Activated naive CD8-positive, alpha-beta T cell treated with anti-CD3 and anti-CD28 coated beads, Interleukin-2, amount 50 U/mL, for 24 hours (primary cell): ENCODE measurements at regions not wholly inside any gene's neighbourhood (a gene's known extent, or its start where the extent isn't known, plus 50 kb on each side); places are given as distances from the start of the nearest gene placed in this dataset.

Experiments
- ATAC-seq: fragments of 150-1000 bp; cut with Tn5 transposase; one replicate; pipeline ENCODE4 v1.10.0; 2021
- DNase-seq: peaks from one replicate; pipeline ENCODE4 v3.0.0; 2021
- H3K27ac Mint-ChIP-seq: one replicate; pipeline ENCODE4 v1.8.0; 2021; ENCODE audit warnings: mild to moderate bottlenecking, mixed read lengths
- H3K27me3 Mint-ChIP-seq: one replicate; pipeline ENCODE4 v1.8.0; 2021; ENCODE audit warnings: mixed read lengths
- H3K36me3 Mint-ChIP-seq: one replicate; pipeline ENCODE4 v1.8.0; 2021; ENCODE audit warnings: low read depth, mixed read lengths
- H3K4me1 Mint-ChIP-seq: one replicate; pipeline ENCODE4 v1.8.0; 2021; ENCODE audit warnings: mixed read lengths
- H3K4me3 Mint-ChIP-seq: one replicate; pipeline ENCODE4 v1.8.0; 2021; ENCODE audit warnings: mild to moderate bottlenecking, moderate library complexity, mixed read lengths
- H3K9me3 Mint-ChIP-seq: one replicate; pipeline ENCODE4 v1.8.0; 2021; ENCODE audit warnings: mixed read lengths

DNA sequence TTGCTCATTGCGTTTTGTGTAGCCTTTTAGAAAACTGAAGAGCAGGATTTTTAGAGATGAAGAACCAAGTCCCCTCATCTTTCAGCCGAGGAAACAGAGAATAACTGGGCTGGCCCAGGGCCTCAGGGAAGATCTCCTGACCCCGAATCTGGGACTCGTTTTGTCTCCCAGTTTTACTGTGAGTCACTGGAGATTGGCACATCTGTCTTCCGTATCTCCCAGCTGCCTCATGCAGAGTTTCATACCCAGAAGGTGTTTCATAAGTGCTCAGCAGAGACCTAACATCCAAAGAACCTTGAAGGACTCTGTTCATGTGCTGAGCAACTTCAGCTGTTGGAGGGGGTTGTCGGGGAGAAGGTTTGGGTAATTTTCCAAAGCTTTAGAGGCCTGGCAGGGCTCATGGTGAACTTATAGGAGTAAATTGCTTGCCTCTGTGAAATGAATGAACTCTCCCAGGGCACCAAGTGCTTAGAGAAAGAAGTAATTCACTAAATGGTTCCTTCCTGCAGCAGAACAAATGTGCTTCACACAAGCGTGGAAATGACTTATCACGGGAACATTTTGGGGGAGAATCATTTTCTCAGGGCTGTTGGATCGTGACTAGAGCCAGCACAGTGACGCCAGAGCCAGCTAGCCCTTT is 121.4 kb downstream of the FAM43A start:
- no peaks in the 10 kb centered on the region for H3K9me3 Mint-ChIP-seq
- ATAC-seq: no peak
- peaks cover 12% of the 10 kb centered on the region for H3K27me3 Mint-ChIP-seq
- H3K4me1 Mint-ChIP-seq: peaks cover 4% of the 10 kb centered on the region
- DNase-seq: no peak
- H3K27ac Mint-ChIP-seq: no peak overlapping the region
- no peaks in the 10 kb centered on the region for H3K36me3 Mint-ChIP-seq
- no peak overlapping the region for H3K4me3 Mint-ChIP-seq

DNA sequence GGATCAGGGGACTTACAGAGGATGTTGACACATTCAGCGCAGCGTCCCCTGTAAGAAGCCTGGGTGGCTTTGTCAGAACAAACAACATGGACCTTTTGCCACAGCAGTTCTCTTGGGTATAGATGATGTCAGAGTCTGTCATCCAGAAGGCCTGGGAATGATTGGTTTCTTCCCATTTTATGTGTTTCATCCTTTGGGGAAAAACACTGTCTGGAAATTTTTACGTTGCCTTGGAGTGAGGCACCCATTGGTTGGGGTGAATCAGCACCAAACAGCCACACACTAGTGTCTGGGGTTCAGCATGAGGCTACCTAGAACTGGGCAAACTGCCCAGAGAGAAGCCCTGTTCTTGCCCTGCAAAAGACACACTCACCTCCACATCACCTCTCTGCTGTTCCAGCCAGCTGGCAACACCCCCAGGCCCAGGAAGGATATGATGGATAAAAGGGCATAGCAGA is 123.0 kb downstream of the FAM43A start:
- Mint-ChIP-seq H3K36me3 (no peaks in the 10 kb centered on the region), H3K27ac (no peak overlapping the region), H3K9me3 (no peaks in the 10 kb centered on the region), H3K4me1 (peaks cover 4% of the 10 kb centered on the region), H3K4me3 (no peak overlapping the region), H3K27me3 (peaks cover 11% of the 10 kb centered on the region)
- no peak for DNase-seq
- ATAC-seq: no peak

DNA sequence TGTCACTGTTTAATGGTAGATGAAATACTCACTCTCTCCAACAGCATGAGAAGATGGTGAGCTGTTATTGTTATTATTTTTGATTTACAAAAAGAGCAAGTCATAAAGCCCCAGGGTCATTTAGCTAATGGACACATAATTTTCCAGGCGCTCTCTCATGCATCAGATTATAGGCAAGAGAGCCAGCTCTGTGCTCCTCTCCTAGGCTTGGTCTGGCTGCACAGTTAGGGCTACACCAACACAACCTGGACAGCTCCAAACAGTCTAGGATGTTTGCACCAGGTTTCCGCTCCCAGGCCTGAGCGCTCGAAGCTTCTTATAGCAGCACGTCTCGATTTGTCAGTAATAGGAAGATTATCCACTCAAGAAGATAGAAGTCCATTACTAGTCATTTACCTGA is 123.7 kb downstream of the FAM43A start:
- no peak overlapping the region for H3K4me3 Mint-ChIP-seq

DNA sequence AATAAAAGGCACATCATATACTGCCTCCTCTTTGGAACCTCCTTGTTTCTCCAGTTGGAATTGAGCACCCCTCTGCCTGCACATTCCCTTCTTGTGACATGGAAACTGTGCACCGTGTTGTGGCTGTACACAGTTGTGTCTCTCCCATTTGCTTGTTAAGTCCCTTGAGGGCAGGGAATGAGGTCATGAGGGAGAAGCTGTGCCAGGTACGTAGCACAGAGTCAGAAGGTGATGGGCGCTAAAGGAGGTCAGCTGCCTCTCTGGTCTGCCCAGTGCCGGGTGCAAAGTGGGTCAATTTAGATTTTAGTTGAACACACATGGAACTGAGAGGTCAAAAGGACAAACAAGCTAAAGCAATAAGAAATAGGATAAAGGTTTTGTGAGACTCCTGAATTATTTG is 124.4 kb downstream of the FAM43A start:
- Mint-ChIP-seq H3K36me3 (no peaks in the 10 kb centered on the region), H3K27ac (no peak overlapping the region), H3K9me3 (no peaks in the 10 kb centered on the region), H3K4me1 (peaks cover 4% of the 10 kb centered on the region), H3K4me3 (no peak overlapping the region), H3K27me3 (peaks cover 9% of the 10 kb centered on the region)
- no peak for ATAC-seq
- DNase-seq: no peak

More for the DNA sequence above, 123.7 kb downstream of the FAM43A start:
- Mint-ChIP-seq H3K9me3 (no peaks in the 10 kb centered on the region), H3K36me3 (no peaks in the 10 kb centered on the region), H3K27ac (no peak overlapping the region), H3K4me1 (peaks cover 4% of the 10 kb centered on the region), H3K27me3 (peaks cover 10% of the 10 kb centered on the region)
- no peak for ATAC-seq
- DNase-seq: no peak

DNA sequence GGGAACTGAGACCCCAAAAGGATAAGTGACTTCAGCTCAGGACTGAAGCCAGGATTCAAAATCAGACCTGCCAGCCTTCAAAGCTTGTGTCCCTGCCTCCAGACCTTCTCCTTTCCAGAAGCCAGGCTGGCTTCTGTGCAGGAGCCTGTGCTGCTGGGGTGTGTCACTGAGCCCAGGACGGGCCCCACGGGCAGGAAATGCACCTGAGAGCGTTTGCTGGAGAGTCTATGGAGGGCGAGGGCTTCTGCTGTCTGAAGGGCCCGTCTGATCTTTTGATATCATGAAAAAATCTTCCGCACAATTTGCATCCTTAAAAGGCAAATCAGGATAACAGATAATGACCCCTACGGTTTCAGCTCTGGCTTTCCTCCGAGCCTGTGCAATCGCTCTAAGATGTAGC is 125.4 kb downstream of the FAM43A start:
- H3K9me3 Mint-ChIP-seq: no peaks in the 10 kb centered on the region
- H3K27me3 Mint-ChIP-seq: peaks cover 7% of the 10 kb centered on the region
- DNase-seq (no peak), ATAC-seq (no peak)
- peaks cover 4% of the 10 kb centered on the region for H3K4me1 Mint-ChIP-seq
- H3K4me3 Mint-ChIP-seq: no peak overlapping the region
- no peaks in the 10 kb centered on the region for H3K36me3 Mint-ChIP-seq
- no peak overlapping the region for H3K27ac Mint-ChIP-seq

DNA sequence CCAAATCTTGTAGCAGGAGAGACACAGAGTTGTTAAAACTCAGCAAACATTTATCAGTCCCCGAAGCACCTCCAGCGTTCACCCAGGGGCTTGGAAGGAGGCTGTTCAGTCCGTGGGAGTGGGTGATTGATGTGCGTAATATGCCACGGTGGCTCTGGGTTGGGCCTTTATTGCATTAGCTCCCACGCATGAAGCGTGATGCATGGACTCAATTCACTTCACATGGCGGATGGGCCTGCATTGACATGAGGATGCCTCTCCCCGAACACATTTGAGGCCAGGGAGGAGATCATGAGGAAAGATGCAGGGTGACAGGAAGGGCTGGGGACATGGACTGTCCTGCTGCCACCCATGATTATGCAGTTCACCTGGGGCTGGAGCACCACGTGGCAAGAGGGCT is 126.5 kb downstream of the FAM43A start:
- H3K9me3 Mint-ChIP-seq: no peaks in the 10 kb centered on the region
- no peak overlapping the region for H3K4me3 Mint-ChIP-seq
- no peaks in the 10 kb centered on the region for H3K36me3 Mint-ChIP-seq
- ATAC-seq (no peak), DNase-seq (no peak)
- peaks cover 4% of the 10 kb centered on the region for H3K4me1 Mint-ChIP-seq
- H3K27me3 Mint-ChIP-seq: peaks cover 7% of the 10 kb centered on the region
- H3K27ac Mint-ChIP-seq: no peak overlapping the region

DNA sequence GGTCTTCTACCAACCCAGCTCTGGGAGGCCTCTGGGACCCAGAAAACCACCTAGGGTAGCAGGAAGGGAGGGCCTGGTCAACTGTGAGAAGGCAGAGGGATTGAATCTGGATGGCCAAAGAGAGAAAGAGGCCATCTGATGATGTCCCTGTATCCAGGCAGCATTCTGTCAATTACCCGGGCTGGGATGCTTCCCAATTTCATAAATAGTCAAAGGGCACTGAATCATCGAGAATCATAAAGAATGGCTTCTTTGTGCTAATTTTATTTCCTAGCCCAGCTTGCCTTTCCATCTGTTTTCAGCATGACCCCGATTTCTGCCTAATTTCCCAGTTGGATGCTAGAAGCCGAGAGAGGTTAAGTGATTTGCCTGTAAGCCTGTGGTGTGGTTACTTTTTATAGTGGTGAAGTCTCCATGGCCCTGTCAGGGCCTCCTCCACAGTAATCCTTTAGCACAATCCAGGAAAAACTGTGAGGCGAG is 129.2 kb downstream of the FAM43A start:
- no peaks in the 10 kb centered on the region for H3K9me3 Mint-ChIP-seq
- H3K36me3 Mint-ChIP-seq: no peaks in the 10 kb centered on the region
- H3K4me3 Mint-ChIP-seq: no peak overlapping the region
- no peak overlapping the region for H3K27ac Mint-ChIP-seq
- DNase-seq: no peak
- H3K4me1 Mint-ChIP-seq: peaks cover 4% of the 10 kb centered on the region
- peaks cover 3% of the 10 kb centered on the region for H3K27me3 Mint-ChIP-seq
- no peak for ATAC-seq

DNA sequence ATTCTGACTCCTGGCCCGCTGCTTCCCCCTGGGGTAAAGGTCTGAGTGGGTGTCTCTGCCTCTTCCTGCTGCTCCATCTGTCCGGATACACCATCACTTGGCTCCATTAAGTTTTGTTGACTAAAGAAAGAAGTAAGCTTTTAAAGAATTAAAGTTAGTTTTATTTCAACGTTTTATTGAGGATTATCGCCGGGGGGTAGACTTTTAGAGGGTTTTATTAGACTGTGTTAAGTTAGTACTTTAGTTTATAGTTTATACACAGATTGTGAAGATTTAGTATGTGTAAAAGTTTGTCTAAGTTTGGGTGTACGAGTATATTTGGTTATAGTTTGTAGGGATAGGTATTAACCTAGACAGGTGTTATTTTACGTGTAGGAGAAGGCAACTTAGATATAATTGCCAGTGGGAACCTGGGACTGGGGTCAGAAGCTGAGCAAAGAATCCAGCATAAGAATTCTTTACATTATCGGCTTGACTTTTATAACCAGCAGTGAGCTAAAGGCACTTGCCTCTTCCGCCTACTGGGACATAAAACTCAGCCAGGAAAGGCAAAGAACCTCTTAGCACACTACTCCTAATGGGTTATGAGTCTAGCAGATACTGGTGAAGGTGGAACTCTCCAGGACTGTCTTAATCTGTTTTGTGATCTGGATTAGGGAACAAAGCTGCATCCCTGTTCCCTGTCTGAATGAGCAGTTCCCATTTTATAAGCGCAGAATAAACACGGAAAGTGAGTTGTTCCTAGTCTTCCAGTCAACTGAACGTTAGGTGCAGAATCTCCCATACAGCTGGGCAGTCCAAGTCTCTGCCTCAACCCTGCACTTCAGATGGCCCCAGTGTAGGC is 131.3 kb downstream of the FAM43A start:
- DNase-seq: no peak
- Mint-ChIP-seq H3K27me3 (no peaks in the 10 kb centered on the region), H3K4me3 (no peak overlapping the region), H3K4me1 (no peaks in the 10 kb centered on the region), H3K36me3 (no peaks in the 10 kb centered on the region), H3K27ac (no peak overlapping the region), H3K9me3 (no peaks in the 10 kb centered on the region)
- ATAC-seq: no peak

DNA sequence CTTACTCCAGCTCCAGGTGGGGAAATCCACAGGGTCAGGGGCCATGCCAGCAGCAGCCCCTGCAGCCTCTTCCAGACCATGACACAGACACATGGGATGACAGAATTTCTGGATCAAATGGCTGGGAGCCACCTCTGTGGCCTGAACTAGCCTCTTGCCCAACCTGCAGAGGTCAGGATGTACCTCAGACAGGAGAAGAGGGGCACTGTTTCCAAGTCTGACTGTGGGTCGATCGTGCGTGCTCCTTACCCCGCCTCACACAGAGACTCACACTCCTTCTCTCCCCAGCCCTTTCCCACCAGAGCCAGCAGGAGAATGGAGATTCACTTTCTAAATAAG is 131.9 kb downstream of the FAM43A start:
- Mint-ChIP-seq H3K9me3 (no peaks in the 10 kb centered on the region), H3K27ac (no peak overlapping the region), H3K36me3 (no peaks in the 10 kb centered on the region), H3K4me3 (no peak overlapping the region), H3K4me1 (no peaks in the 10 kb centered on the region), H3K27me3 (no peaks in the 10 kb centered on the region)
- DNase-seq (no peak), ATAC-seq (no peak)

DNA sequence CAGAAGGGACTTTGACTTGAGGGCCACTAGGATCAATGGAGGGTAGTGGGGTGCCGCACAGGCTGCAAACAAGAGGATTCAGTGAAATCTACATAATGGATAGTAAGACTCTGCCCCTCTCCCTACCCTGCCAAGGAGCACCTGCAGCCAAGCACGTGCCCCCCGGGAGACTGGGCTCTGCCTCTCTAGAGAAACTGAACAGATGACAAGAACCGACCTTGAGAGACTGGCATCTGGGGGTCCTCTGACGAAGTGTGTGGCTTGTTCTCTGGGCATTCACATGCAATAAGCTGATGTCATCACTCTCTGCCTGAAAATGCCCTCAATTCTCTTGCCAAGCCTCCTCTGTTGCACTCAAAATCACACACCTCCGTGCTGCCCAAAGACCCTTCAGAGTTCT is 132.3 kb downstream of the FAM43A start:
- H3K27ac Mint-ChIP-seq: no peak overlapping the region
- ATAC-seq (no peak), DNase-seq (no peak)
- no peaks in the 10 kb centered on the region for H3K9me3 Mint-ChIP-seq
- no peaks in the 10 kb centered on the region for H3K4me1 Mint-ChIP-seq
- no peaks in the 10 kb centered on the region for H3K27me3 Mint-ChIP-seq
- no peak overlapping the region for H3K4me3 Mint-ChIP-seq
- H3K36me3 Mint-ChIP-seq: no peaks in the 10 kb centered on the region

DNA sequence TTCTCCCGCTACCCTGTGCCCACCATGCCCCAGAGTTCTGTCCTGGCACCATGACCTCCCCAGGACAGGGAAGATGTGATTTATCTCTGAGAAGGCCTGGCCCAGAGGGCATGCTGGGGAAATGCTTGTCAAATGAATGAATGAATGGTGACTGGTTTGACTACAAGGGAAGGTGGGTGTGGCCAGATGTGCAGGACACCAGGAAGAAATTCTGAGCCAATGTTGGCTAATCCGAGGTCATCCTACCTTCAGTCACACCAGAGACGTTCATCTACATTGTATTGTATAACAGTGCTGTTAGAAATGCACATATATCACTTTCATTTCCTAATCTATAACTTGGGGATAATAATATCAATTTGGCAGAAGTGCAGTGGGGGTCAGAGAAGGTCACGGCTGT is 138.4 kb downstream of the FAM43A start:
- ATAC-seq (no peak), DNase-seq (no peak)
- Mint-ChIP-seq H3K27me3 (no peaks in the 10 kb centered on the region), H3K27ac (no peak overlapping the region), H3K4me3 (no peak overlapping the region), H3K36me3 (no peaks in the 10 kb centered on the region), H3K4me1 (no peaks in the 10 kb centered on the region), H3K9me3 (no peaks in the 10 kb centered on the region)

DNA sequence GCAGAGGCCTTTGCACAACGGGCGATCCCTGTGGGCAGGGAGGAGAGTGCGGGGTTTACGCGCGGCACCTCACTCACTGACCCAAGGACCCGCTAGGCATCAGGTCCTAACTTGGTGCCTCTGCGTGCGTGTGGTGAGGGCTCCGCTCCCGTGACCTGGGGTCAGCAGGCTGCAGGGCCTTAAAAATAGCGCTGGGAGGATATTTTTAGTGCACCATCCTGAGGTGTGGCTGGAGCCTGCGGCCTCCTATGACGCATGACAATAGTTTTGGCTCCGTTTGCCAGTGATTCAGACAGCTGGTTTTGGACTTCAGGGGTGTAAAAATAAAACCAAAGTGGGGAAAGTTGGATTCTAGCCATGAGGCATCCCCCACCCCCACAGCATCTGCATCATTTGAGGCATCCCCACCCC is 139.0 kb downstream of the FAM43A start:
- no peaks in the 10 kb centered on the region for H3K9me3 Mint-ChIP-seq
- H3K36me3 Mint-ChIP-seq: no peaks in the 10 kb centered on the region
- H3K27ac Mint-ChIP-seq: no peak overlapping the region
- H3K4me3 Mint-ChIP-seq: no peak overlapping the region
- no peaks in the 10 kb centered on the region for H3K27me3 Mint-ChIP-seq
- ATAC-seq: no peak
- no peak for DNase-seq
- H3K4me1 Mint-ChIP-seq: no peaks in the 10 kb centered on the region

DNA sequence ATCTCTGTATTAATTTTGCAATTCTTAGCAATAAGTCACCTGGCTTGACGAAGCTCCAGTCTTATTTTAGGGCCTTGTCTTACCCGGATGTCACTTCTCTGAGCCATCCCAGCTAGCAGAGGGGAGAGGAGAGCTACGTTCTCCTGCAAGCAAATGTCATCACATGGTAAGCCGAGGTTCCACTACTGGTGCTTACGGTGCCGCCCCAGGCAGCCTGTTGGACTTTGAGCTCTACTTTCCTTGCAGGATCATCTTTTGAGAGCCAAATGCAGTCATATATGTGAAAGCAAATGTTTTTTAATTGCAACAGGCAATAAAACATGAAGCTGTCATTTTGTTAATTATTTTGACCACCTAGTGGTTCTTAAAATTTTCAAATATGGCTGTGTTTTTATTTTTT is 140.9 kb downstream of the FAM43A start:
- H3K36me3 Mint-ChIP-seq: no peaks in the 10 kb centered on the region
- ATAC-seq (no peak), DNase-seq (no peak)
- H3K4me1 Mint-ChIP-seq: no peaks in the 10 kb centered on the region
- no peaks in the 10 kb centered on the region for H3K9me3 Mint-ChIP-seq
- no peaks in the 10 kb centered on the region for H3K27me3 Mint-ChIP-seq
- H3K4me3 Mint-ChIP-seq: no peak overlapping the region
- H3K27ac Mint-ChIP-seq: no peak overlapping the region

DNA sequence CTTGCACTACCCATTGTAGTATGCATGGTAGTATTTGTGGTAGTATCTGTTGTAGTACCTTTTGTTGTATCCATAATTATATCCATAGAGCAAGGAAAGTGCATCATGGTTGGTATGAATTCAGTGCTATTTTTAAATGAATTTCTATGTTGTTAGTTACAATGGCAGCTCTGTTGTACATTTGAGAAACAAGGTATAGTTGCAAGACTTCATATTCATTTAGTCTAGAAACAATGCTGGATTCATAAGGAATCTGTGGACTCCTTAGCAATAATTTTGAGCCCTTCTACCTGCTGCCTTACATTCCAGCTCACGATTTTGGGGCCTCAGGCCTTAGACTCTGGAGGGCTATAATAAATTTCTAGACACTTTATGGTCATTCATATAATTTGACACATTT is 141.8 kb downstream of the FAM43A start:
- no peak overlapping the region for H3K27ac Mint-ChIP-seq

DNA sequence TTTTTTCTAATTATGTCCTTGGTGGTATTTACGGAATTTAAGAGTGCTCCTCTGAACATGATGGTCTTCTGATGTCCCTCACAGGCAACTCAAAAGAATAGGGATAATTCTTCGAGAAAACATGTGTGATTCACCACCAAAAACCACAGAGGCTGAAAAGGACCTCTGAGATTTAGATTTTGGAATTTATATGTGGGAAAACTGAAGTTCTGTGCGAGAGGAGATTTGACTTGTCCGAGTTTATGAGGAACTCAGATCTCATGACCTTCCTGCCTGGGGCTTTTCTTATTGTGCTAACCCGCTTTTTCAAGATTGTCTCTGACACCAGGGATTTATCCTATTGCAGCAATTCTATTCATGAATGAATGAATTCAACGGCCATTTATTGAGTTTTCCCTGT is 142.4 kb downstream of the FAM43A start:
- Mint-ChIP-seq H3K36me3 (no peaks in the 10 kb centered on the region), H3K9me3 (no peaks in the 10 kb centered on the region), H3K4me1 (no peaks in the 10 kb centered on the region), H3K27me3 (no peaks in the 10 kb centered on the region), H3K4me3 (no peak overlapping the region), H3K27ac (no peak overlapping the region)
- DNase-seq (no peak), ATAC-seq (no peak)

More for the DNA sequence above, 141.8 kb downstream of the FAM43A start:
- ATAC-seq (no peak), DNase-seq (no peak)
- no peak overlapping the region for H3K4me3 Mint-ChIP-seq
- H3K27me3 Mint-ChIP-seq: no peaks in the 10 kb centered on the region
- H3K36me3 Mint-ChIP-seq: no peaks in the 10 kb centered on the region
- no peaks in the 10 kb centered on the region for H3K9me3 Mint-ChIP-seq
- no peaks in the 10 kb centered on the region for H3K4me1 Mint-ChIP-seq
